HCEC 1CT (cell line): ENCODE measurements at regions not wholly inside any gene's neighbourhood (a gene's known extent, or its start where the extent isn't known, plus 50 kb on each side); places are given as distances from the start of the nearest gene placed in this dataset.

Experiments used
- DNase-seq: peaks from one replicate; pipeline ENCODE4 v3.0.0-alpha.2; 2017

GRCh38 chr9:126127591-126127990 is 199.0 kb upstream of the MVB12B start:
- DNase-seq = no peak

GRCh38 chr9:126128494-126129142 is 198.0 kb upstream of the MVB12B start:
- DNase-seq = no peak

GRCh38 chr9:126131066-126132010 is 195.3 kb upstream of the MVB12B start:
- no peak for DNase-seq

GRCh38 chr9:126132746-126133145 is 193.9 kb upstream of the MVB12B start:
- no peak for DNase-seq

GRCh38 chr9:126144196-126144595 is 182.4 kb upstream of the MVB12B start:
- no peak for DNase-seq

- no peak for DNase-seq
Observed at GRCh38 chr9:126144603-126145456, 181.8 kb upstream of the MVB12B start.

- DNase-seq = no peak
Observed at GRCh38 chr9:126145887-126146253, 180.8 kb upstream of the MVB12B start.

GRCh38 chr9:126146254-126147145 is 180.1 kb upstream of the MVB12B start:
- DNase-seq = no peak

- DNase-seq = no peak
Observed at GRCh38 chr9:126147186-126147935, 179.3 kb upstream of the MVB12B start.

GRCh38 chr9:126147936-126148870 is 178.4 kb upstream of the MVB12B start:
- DNase-seq = no peak

GRCh38 chr9:126148994-126149393 is 177.6 kb upstream of the MVB12B start:
- no peak for DNase-seq

- no peak for DNase-seq
Observed at GRCh38 chr9:126149661-126150060, 177.0 kb upstream of the MVB12B start.

- no peak for DNase-seq
Observed at GRCh38 chr9:126150411-126151030, 176.1 kb upstream of the MVB12B start.

GRCh38 chr9:126151031-126151685 is 175.5 kb upstream of the MVB12B start:
- DNase-seq = peak; percentile 48

- DNase-seq = no peak
Observed at GRCh38 chr9:126151686-126152134, 174.9 kb upstream of the MVB12B start.

GRCh38 chr9:126152622-126153362 is 173.8 kb upstream of the MVB12B start:
- no peak for DNase-seq

- no peak for DNase-seq
Observed at GRCh38 chr9:126153382-126153781, 173.2 kb upstream of the MVB12B start.

- DNase-seq = no peak
Observed at GRCh38 chr9:126154182-126154827, 172.3 kb upstream of the MVB12B start.
